Nucleus accumbens (tissue), 56 donors: ENCODE measurements at regions not wholly inside any gene's neighbourhood (a gene's known extent, or its start where the extent isn't known, plus 50 kb on each side); places are given as distances from the start of the nearest gene placed in this dataset.

ENCODE experiments used
- DNase-seq, 56 donors: peaks; one replicate each; lab custom pipeline; 2025; lab: John Stamatoyannopoulos, UW

- no peak for DNase-seq
Measured at GRCh38 chr6:92550501-92550900, 868.9 kb downstream of the EPHA7 start.

GRCh38 chr6:92545861-92546260 lies 873.5 kb downstream of the EPHA7 start:
- DNase-seq = no peak

GRCh38 chr6:92541448-92542060 lies 877.8 kb downstream of the EPHA7 start:
- no peak for DNase-seq

GRCh38 chr6:92538926-92539325 lies 880.4 kb downstream of the EPHA7 start:
- DNase-seq = no peak

DNA sequence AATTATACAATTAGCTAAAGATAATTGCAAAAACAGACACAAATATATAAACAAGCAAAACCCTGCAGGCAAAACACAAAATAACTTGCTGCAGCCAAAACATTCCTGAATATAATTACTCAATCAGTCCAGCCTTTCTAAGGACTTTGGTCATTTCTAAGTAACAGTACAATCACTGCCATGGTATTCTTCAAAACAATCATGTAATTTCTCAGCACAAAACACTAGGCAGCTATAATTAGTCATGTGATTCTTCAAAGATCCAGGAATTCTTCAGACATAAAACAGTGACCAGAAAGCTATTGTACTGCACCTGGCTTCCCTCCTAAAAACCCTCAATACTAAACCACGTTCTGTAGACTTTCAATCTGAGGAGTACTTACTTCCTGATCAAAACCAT lies 881.1 kb downstream of the EPHA7 start:
- no peak for DNase-seq

DNA sequence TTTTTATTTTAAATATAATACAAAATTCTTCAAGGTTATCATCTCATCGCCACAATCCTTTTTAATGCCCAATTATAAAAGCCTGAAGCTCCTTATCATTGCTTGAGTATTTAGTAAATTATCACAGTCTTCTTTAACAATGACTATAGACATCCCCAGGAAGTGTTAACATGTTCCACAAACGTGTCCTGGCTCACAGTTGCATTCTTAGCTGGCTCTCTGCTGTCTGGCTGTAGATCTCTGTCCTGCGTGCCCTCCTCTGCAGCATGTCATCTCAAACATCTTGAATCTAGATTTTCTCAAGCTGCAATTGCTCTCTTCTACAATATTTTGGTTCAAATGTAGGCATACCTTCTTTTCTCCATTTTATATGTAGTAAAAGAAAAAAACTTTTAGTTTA lies 885.2 kb downstream of the EPHA7 start:
- DNase-seq = no peak

- DNase-seq = no peak
Measured at GRCh38 chr6:92522589-92522988, 896.8 kb downstream of the EPHA7 start.

DNA sequence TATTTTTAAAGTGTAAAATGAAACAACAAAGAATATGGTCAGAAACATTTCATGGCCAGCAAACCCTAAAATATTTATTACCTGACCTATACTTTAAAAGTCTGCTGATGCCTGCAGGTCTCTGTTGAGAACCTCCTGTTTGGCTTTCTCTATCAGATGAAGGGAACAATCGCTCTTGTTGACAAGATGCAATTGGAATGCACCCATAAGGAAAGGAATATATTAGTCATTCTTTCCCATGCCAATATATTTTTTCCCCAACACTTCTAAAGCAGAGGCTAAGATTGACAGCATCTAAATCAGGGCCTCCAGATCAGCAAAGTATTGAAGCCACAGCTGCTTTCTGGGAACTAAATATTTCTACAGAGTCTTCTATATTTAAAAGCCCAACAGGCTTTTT lies 897.8 kb downstream of the EPHA7 start:
- DNase-seq = no peak

DNA sequence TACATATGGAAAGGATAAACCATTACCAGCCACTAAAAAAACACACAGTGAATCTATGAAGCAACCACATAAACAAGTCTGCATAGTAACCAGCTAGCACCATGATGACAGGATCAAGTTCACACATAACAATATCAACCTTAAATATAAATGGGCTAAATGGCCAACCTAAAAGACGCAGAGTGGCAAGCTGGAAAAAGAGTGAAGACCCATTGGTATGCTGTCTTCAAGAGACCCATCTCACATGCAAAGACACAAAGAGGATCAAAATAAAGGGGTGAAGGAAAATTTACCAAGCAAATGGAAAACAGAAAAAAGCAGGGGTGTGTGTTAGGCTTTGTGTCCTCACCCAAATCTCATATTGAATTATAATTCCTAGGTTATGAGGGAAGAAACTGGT lies 909.2 kb downstream of the EPHA7 start:
- no peak for DNase-seq

DNA sequence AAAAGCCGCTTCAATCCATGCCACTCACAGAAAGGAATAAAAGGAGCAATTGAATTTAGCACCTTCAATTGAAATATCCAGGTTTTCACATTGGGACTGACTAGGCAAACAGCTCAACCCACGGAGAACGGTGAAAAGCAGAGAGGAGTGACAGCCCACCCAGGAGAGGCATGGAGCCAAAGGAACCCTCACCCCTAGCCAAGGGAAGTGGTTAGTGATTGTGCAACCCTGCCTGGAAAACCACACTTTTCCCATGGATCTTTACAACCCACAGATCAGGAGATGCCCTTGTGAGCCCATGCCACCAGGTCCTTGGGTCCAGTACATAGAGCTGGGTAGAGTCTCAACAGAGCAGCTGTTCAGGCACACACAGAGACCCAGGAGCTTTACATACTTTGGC lies 911.8 kb downstream of the EPHA7 start:
- no peak for DNase-seq

DNA sequence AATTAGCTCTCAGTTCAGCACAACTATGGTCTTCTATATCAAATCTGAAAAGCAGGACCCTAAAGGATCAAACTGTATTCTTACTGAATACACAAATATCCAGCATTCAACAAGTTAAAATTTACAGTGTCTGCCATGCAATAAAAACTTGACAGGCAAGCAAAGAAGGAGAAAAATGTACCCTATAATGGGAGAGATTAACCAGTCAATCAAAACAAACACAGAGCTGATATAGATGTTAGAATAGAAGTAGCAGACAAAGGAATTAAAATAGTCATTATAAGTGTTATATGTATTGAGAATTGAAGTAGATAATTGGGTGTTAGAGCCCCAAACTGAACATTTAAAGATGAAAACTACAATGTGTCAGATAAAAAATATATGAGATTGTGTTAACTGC lies 914.9 kb downstream of the EPHA7 start:
- no peak for DNase-seq

GRCh38 chr6:92497281-92497680 lies 922.1 kb downstream of the EPHA7 start:
- DNase-seq = no peak

DNA sequence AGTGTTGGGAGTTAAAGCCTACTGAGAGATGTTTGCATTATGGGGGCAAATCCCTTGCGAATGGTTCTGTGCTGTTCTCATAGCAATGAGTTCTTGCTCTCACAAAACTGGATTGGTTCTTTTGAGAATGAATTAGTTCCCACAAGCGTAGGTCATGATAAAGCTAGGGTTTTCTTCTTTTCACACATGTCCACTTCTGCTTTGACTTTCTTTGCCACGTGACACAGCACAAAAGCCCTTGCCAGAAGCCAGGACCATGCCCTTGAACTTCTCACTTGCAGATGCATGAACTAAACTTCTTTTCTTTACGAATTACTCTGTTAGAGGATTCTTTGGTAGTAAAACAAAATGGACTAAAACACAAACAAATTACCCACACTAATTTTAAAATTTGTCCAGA lies 922.8 kb downstream of the EPHA7 start:
- DNase-seq = no peak

DNA sequence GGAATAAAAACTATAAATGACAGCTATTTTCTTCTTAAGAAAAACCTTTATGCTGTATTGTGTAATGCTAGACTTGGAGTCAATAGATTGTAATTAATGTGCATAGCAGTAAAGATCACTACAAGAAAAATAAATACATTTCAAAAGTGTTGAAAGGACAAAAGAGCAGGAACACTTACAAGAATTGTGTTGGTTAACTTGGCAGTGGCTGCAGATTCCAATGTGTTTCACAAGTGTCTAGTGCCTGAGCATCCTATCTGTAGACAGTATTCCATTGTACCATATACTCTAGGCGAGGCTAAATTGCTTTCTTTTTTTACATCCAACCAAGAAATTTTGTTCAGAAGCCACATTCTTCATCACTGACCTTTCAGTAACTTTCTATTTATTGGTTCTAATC lies 924.1 kb downstream of the EPHA7 start:
- no peak for DNase-seq

GRCh38 chr6:92485487-92485886 lies 933.9 kb downstream of the EPHA7 start:
- no peak for DNase-seq

DNA sequence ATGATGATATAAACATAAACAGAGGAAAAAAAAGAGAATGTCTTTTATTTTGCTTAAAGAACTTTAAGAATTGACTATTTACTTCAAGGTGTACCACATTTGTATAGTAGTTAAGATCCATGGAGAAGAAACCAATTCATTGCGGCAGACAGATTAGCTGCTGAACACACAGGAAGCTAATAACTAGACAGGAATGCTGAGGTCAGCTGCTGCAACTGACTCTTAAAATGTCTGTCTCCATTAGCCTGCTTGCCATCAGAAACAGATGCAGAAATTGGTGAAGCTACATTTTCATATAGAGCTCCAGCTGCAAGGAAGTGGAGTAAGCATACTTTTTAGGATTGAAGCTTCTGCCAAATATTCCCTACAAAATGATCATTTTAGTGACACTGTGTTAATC lies 939.5 kb downstream of the EPHA7 start:
- DNase-seq = no peak

GRCh38 chr6:92473056-92473455 lies 946.3 kb downstream of the EPHA7 start:
- DNase-seq = no peak

- no peak for DNase-seq
Measured at GRCh38 chr6:92469186-92469828, 950.1 kb downstream of the EPHA7 start.

- DNase-seq = no peak
Measured at GRCh38 chr6:92468066-92468465, 951.3 kb downstream of the EPHA7 start.

GRCh38 chr6:92460133-92460532 lies 959.2 kb downstream of the EPHA7 start:
- DNase-seq = no peak

- DNase-seq = no peak
Measured at GRCh38 chr6:92459606-92460005, 959.8 kb downstream of the EPHA7 start.

DNA sequence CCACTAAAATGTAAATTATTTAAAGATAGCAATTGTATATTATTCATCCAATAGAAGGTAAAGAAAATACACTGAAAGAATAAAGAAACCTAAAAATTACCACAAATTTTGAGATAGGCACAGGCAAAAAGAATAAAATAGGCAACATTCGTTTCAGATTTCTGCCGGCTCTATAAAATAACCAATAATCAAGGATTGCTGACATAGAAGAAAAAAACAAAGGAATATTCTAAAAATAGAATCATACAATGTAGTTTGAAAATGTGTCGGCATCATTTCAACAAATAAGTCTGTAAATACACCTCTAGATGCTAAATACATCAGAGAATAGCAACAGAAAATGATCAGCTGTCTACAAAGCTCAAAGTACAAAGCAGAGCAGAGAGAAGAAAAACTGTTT lies 973.3 kb downstream of the EPHA7 start:
- no peak for DNase-seq

GRCh38 chr6:92433911-92434310 lies 985.4 kb downstream of the EPHA7 start:
- no peak for DNase-seq
